Neural progenitor cell (in vitro differentiated cells): ENCODE measurements at regions not wholly inside any gene's neighbourhood (a gene's known extent, or its start where the extent isn't known, plus 50 kb on each side); places are given as distances from the start of the nearest gene placed in this dataset.

Experiments
- CTCF ChIP-seq: fragments of 200-600 bp; sonication (generic); IDR thresholded peaks from 2 replicates; pipeline ENCODE4 v1.5.1; 2017; ENCODE audit warnings: antibody characterized with exemption, mild to moderate bottlenecking
- EZH2 ChIP-seq: fragments of 200-600 bp; sonication (generic); IDR thresholded peaks from 2 replicates; pipeline ENCODE4 v1.6.1; 2017; ENCODE audit warnings: antibody characterized with exemption, mild to moderate bottlenecking, moderate library complexity
- EZH2phosphoT487 ChIP-seq: fragments of 200-600 bp; sonication (generic); IDR thresholded peaks from 2 replicates; pipeline ENCODE4 v1.6.1; 2017; ENCODE audit warnings: antibody characterized with exemption

GRCh38 chr13:64164435-64164834 lies 2748.8 kb upstream of the PCDH20 start:
- no peak for TF ChIP-seq CTCF
- no peak for TF ChIP-seq EZH2
- TF ChIP-seq EZH2phosphoT487, result no peak
